EH (cell line): ENCODE measurements at regions not wholly inside any gene's neighbourhood (a gene's known extent, or its start where the extent isn't known, plus 50 kb on each side); places are given as distances from the start of the nearest gene placed in this dataset.

Experiments used
- DNase-seq: peaks from one replicate; pipeline ENCODE4 v3.0.0-alpha.2; 2015; ENCODE audit warnings: low read depth

DNA sequence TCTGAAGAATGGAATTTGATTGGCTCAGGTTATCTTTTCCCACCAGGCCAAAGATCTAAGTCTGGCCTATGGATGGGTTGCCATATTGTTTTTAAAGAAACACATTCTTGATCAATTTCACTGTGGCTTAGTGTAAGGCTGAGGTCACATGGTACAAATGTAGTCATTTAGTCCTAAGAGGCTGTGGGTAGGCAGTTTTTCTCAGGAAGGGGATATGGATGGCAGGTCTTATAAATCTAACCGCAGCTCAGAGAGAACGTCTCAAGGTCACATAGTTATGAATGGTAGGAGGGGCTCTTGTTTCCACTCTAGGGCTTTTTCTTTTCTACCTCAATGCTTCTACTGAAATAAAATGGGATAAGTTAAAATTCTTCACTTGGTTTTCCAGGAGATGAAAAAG lies 128.6 kb upstream of the ACTBL2 start:
- DNase-seq = no peak

DNA sequence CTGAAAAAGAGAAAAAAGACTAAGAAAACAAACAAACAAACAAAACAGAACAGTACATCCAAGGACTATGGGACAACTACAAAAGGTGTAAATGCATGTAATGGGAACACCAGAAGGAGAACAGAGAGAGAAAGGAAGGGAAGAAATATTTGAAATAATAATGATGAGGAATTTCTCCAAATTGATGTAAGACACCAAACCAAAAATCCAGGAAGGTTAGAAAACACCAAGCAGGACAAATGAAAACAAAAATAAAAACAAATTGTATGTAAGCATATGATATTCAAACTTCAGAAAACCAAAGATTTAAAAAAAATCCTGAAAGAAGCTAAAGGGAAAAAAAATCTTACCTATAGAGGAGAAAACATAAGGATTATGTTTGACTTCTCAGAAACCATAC lies 125.9 kb upstream of the ACTBL2 start:
- DNase-seq = no peak

DNA sequence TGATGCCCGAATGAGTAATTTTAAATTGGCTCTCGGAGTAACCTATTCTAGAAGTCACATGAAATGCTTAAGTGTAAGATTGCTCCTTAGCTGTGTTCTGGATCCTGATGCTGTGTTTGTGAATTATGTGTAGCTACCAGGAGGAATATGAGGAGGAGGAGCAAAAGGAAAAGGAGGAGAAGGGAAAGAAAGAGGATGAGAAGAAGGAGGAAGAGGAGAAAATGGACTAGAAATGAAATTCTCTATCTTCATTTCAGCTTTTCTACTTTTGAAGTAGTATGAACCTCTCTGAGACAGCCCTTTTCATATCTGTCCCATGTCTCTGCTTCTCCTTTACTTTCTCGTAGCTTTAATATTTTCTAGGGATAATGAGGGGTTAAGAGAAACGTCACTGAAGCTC lies 119.4 kb upstream of the ACTBL2 start:
- no peak for DNase-seq

DNA sequence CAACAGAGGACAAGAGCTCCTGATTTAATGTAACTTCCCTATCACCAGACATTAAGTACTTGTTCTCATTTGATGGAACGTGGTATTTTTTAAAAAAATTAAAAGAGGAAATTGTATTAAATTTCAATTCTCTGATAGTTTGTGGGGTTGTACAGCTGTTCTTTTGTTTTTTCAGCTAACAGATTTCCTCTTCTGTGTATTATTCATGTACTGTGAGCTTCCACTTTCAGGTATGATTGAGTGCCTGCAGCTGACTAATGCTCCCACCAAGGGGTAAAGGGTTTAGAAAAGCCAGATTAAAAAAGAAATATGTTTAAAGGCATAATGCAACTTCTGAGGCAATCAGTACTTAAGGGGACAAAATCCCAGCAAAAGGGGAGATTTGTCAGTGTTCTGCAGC lies 117.7 kb upstream of the ACTBL2 start:
- no peak for DNase-seq

DNA sequence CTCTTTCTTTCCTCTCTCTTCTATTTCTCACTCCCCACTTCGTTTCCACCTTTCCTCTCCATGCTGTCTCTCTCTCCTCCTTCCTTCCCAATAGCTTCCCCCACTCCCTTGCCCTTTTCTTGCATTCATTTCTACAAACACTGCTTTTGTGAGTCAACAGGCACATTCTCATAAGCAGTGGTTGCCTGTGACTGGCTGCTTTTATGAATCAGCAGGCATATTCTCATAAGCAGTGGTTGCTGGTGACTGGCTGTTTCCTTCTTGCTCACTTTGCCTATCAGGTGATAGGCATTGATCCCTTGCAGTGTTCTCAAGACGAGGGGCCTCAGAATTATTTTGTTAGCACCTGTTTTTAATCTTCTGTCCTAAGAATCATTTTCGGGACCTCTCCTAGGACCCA lies 116.1 kb upstream of the ACTBL2 start:
- peak; percentile 29 for DNase-seq

DNA sequence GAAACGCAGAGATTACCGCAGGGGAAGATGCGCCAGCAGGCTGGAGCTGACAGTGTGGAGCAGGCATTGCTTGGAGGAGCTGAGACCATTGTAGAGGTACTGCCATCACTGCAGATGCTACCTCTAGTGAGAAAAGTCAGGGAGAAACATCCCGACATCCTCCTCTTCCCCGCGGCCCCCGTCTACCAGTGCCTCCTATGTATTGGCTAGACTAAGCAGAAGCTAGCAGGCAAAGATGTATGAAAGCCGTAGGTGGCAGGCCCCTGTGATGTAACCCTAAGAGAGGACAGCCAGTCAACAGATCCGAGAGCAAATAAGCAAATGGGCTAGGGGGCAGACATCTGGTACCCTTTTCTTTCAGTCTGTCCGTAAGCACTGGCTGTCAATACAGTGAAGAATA lies 115.5 kb upstream of the ACTBL2 start:
- no peak for DNase-seq

DNA sequence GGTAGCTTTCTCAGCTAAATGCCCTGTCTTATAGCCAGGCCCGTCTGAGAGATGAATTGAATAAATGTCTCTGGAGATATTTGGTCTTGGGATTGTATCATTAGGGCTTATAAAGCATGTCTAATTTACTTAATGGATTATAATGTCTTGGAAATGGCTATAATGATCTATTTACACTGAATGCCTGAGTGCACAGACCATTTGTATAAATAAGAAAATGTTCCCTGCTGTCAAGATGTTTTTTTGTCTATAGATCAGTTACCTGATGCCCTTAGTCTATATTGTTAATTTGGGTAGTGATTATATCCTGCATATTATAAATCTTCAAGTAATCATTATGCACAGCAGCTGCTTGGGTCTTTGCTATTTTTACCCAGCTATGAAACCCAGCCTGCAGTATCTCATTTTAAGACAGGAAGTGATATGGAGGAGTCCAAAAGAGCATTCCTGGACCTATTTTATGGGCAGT lies 112.9 kb upstream of the ACTBL2 start:
- DNase-seq = no peak

DNA sequence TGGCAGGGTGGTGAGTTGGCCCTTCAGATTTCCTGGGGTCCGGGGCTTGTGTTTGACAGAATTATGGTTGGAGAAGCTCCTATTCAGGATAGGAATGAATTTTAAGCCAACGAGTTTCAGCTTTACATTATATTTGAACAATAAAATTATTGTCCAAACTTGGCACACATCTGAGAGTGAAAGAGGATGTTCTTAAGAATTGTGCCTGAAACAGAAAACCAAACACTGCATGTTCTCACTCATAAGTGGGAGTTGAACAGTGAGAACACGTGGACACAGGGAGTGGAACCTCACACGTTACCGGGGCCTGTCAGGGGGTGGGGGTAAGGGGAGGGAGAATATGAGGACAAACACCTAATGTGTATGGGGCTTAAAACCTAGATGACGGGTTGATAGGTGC lies 111.8 kb upstream of the ACTBL2 start:
- no peak for DNase-seq

DNA sequence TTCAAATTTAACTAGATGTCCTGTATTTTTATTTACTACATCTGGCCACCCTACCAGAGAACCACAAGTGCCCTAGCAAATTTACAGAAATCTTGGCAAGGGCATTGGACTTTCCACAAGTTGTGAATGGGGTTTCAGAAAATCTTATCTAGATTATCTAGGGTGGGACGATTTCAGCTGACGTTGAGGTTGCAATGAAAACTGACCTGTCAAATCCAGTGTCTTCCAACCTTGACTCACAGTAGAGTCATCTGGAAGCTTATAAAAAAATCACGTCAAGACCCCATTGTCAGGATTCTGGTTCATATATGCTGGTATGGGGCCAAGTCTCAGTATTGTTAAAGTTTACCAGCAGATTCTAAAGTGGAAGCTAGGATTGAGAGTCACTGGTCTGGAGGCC lies 109.6 kb upstream of the ACTBL2 start:
- DNase-seq = no peak

DNA sequence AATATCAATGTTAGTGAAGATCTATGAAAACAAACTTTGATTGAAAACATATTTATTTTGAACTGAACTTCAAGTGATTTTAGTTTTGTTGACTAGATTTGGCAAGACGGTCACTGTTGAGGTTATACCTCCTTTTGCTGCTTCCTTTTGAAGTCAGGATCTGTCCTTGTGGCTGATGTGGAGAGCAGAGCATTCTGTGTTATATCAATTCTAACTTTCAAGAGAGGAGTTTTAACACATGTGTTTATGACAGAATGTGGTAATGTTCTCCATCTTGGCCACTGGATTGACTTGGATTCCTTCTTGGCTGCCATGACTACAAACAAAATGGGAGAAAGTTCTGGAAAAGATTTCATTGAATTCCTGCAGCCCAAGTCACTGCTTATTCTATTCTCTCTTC lies 104.0 kb upstream of the ACTBL2 start:
- DNase-seq = no peak

DNA sequence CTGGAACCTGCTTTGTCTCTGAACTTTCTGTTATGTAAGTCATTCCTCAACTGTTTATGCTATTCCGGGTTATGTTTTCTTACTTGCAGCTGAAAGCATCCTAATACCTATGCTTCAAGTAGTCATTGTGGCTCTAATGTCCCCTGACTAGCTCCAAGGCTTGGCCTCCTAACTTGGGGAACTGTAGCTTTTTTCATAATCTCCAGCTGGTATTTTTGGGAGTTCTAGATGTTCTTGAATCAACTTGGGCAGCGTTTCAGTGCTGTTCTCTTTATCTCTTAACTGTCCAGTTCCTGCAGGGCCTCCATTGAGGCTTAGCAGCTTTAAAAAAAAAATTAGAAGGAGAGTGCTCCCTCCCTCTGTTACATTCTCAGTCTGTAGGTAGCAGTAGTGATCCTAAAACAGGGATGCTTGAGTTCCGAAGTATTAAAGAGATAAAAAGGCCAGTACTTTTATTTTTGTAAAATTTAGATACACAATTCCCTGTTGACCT lies 100.0 kb upstream of the ACTBL2 start:
- DNase-seq = no peak

DNA sequence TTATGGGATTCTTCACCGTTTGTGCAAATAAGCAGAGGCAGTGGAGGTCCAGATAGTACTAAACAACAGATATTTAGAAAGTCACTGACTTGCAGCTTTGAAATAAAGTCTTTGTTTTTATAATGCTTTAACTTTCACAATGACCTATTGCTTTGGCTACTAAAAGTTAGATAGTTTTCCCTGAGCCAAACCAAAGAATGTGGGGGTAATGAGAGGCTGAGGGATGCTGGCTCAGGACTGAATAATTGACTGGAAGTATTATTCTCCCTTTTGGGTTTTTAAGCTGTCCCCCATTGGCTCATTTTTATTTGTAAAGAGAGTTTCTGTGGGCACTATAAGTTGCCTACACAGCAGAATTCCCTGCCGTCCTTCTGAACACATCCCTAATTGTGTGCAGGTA lies 99.2 kb upstream of the ACTBL2 start:
- DNase-seq = no peak

DNA sequence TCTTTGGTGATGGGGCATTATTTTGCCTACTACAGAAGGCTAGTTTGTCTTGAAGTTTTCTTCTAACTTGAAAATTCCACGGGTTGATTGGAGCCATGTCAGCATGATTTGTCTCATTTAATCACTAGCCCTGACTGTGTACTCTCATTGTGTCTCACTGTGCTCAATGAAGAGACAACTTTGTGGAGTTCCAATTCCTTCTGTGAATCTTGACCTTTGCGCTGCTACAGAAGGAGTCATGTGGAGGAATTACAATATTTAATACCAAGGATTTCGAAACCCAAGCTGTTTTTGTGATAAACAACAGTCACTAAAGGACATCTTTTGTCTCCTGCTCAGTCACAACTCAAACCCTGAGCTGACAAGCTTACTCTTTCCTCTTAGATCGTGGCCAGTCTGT lies 98.6 kb upstream of the ACTBL2 start:
- no peak for DNase-seq

DNA sequence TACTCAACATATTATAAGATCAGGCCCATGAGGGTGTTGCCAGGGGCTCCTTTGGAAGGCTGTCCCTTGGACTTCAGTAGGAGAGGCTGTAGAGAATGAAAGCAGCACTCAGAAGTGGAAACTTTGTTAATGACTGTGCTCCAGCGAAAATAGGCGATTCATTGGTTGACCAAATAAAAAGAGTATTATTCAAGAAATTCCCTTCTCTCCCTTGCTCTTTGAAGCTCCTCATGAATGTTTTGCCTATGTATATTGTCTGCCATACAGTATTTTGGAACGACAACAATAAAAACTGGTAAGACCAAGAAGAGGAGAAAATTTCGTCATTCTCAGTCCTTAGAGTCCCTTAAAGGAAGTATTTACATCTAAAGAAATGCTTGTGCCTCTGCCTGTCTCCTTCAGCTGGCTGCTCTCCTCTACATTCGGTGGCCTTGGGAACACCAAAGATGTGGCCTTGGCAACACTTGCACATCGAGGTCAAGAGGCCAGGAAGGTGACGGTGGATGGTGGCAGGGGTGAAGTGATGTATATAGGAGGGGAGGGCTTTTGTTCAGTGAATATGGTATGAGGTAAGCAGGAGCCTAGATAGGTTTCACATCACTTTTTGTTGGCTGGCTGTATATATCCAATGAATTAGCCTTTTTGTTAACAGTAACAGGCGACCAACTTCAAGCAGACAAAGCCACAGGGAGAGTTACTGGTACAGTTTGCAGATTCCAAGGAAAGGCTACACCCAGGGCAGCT lies 95.0 kb upstream of the ACTBL2 start:
- DNase-seq = no peak

DNA sequence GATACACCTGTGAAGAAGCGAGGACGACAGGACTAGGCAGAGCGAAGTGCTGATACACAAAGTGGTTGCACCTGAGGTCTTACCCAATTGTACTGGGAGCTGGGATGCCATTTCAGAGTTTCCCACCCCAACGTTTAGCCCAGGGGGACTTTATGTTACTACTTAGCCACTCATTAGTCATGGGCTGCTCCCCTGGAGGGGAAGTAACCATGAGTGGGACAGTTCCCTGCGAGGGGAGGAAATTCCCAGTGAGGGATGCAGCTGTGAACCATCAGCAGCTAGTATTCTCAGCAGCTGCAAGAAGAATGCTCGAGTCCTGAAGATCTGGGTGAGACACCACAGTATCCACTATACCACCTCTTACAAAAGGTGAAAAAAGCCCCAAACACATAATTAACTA lies 93.7 kb upstream of the ACTBL2 start:
- DNase-seq = no peak

DNA sequence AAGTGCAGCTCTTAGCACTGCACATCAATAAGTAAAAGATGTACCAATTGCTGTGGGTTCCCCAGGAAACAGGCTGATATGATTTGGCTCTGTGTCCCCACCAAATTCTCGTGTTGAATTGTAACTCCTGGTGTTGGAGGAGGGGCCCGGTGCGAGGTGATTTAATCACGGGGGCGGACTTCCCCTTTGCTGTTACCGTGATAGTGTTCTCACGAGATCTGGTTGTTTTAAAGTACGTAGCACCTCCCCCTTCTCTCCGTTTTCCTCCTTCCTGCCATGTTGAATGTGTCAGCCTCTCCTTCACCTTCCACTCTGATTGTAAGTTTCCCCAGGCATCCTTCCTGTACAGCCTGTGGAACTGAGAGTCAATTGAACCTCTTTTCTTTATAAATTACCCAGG lies 93.2 kb upstream of the ACTBL2 start:
- no peak for DNase-seq

DNA sequence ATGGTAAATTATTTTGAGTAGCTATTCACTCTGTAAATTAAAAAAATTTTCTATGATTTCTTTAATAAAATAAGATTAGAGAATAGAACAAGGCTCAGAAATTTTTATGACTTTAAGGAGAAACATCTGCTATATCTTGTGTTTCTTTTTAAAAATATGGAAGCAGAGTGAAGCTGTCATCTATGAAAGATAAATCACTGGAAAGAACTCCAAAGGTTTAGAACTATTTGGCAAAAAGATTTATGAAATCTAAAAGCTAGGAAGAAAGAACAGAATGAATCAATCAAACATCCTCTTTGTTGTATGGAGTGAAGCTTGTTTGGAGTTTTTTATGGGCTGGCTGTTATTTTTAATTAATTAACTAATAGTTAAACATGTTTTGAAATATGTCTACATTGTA lies 89.8 kb upstream of the ACTBL2 start:
- DNase-seq = no peak

DNA sequence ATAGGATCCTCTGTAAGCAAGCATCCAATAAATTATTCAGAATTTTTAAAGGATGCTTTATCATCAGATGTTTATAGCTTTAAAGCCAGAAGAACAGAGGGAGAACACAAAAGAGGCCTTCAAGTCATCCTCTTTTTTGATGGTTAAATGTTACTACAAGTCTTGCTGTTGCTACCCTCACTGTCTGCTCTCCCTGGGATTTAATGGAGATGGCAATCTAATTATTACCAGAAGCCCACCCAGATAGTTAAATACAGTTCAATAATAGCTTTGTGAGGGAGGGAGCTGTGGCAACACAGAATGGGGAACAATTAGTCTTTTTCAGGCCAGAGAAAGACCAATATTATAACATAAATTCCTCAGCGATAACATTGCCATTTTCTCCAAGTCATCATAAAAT lies 87.0 kb upstream of the ACTBL2 start:
- no peak for DNase-seq

DNA sequence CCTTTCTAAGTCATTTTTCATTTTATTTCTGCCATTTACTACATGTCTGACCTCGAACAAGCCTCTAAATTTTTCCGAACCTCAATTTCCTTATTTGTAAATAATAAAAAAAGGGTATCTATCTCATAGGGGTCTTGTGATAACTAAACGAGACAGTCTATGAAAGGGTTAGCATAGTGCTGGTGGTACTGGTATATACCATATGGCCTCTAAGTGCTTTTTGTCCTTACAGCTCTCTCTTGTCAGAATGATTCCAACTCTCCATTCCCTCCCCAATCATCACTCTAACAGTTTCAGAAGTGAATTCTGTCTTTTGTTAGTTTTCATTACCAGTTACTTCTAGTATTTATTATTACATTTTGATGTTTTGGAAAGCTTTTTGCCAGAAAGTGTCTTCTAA lies 85.5 kb upstream of the ACTBL2 start:
- DNase-seq = no peak

DNA sequence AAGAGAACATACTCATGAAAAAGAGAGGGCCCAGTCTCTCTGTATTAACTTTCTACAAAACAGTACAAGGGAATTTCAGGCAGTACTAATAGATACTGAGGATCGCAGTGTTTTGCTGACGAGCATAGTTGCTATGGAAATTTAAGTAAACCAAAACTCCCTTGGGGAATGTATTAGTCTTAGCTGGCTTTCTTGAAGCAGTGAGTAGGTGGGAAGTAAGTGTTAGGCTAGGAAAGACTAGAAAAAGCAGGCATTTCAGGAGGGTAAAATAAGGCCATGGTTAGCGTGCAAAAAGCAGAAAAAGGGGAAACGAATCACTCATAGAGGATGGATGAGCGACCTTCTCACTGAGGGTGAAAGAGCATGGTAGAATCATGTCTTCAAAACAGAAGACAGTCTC lies 84.3 kb upstream of the ACTBL2 start:
- peak; percentile 28 for DNase-seq

DNA sequence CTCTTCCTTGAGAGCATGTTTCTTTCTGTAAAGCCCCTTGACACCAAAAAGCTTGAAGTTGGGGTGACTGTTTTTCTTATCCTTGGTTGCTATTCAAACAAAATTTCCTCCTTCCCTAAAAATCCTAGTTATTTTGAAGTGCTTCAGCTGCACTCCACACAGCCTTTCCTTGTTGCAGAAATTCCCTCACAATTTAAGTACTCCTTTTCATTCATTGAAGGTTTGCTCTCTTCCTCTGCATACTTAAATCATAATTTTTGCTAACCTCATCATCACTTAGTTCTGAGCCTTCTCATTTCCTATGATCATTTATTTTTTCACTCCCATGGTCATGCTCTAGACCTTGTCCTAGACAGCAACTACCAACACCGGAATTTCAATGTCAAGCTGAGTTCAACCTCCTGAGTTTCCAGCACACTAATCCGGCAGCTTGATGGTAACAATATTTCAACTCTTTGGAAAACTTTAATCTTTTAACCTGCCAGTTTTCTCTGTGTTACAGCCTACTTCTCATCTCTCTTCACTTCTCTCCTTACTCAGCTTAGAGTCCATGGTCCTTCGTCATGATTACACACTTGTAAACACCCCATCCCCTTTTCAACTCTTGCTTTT lies 78.7 kb upstream of the ACTBL2 start:
- no peak for DNase-seq

DNA sequence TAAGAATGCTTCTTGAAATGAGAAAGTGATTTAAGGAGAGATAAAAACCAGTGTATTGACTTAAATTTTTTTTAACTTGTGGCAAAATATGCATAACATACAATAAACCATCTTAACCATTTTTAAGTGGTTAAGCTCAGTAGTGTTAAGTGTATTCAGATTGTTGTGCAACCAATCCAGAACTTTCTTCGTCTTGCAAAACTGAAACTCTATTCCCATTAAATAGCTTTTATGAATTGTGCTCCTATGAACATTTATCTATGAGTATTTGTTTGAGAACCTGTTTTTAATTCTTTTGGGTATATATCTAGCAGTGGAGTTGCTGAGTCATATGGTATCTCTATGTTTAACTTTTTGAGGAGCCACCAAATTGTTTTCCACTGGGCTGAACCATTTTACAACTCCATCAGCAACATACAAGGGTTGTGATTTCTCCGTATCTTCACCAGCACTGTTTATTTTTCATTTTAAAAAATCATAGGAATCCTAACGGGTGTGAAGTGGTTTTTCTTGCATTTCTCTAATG lies 76.6 kb upstream of the ACTBL2 start:
- DNase-seq = no peak

DNA sequence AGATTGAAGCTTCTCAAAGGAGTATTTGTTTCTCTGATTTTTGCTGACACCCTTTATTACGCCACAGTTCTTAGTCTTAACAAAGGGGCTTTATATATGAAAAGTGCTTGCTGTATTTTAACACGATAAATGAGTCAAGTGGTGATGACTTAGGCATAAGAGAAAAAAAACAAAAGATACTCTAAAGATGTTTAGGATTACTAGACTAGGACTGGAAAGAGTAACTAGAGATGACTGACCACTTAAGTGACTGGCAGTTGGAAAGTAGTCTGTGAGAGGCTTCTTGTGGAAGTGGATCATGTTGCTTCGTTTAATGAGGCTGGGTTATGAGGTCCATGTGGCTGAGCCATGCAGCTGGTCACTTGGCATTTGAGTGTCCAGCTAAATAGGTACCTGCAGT lies 69.4 kb upstream of the ACTBL2 start:
- DNase-seq = no peak

DNA sequence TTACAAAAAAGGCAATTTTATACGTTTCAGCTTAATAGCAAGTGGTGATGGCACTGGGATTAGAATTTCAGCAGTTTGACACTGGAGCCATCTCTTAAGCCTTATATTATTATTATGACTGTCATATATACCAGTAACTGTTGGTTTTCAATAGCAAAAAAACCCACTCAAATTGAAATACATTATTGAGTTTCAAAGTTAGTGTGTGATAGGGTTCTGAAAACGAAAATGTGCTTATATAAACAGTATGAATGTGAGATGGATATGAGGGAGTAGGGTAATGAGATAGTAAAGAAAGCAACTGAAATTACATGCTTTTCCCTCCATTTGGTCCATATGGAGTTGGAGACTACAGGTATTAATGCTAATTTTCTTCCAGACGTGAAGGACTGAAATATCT lies 68.6 kb upstream of the ACTBL2 start:
- no peak for DNase-seq
